ENCODE measurements at regions not wholly inside any gene's neighbourhood (a gene's known extent, or its start where the extent isn't known, plus 50 kb on each side); places are given as distances from the start of the nearest gene placed in this dataset.

DNA sequence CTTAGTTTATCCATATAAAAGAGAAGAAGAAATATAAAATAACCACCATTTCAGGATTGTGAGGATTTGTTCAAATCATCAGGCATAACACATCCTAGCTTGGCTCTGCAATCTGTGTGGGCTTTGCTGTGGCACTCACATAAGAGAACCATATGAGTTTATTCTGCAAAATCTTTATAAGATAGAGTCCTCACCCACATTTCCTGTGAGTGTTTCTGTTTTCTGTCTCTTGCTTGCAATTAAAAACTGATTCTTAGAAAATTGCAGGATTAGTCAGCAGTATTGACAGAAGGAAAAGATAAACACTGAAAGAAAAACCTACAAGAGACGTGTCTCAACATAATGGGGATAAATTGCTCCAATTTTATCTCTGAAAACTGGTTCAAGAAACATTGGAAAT, 258.5 kb downstream of the RND3 start:
- TF ChIP-seq CTCF (conservative IDR thresholded peaks at IDR 0.05 in 1 of 2, IDR thresholded peaks at IDR 0.05 in 1 of 2; ENCODE audit: extremely low read depth in 1 of 2, insufficient read depth in 1 of 2, low read depth in 1 of 2, low read length in 2 of 2) (no peak), EZH2 (IDR thresholded peaks at IDR 0.05; ENCODE audit: borderline replicate concordance, low read length) (no peak)
